Right cardiac atrium (tissue), 5 donors: ENCODE measurements at regions not wholly inside any gene's neighbourhood (a gene's known extent, or its start where the extent isn't known, plus 50 kb on each side); places are given as distances from the start of the nearest gene placed in this dataset.

Experiments used
- ATAC-seq, 2 donors: fragments of 200-7000 bp; cut with Tn5 transposase; one replicate each; pipeline versions ENCODE4 v1.8.0 to v1.9.1; 2020; ENCODE audit warnings: moderate library complexity in 2 of 2, mild to moderate bottlenecking in 1 of 2
- DNase-seq, 3 donors: peaks; one replicate each; pipeline ENCODE4 v3.0.0-alpha.2; 2020
- H3K27ac ChIP-seq: one replicate; pipeline ENCODE4 v1.5.1; 2013; ENCODE audit warnings: mild to moderate bottlenecking, low read length, control low read depth, moderate library complexity
- H3K27me3 ChIP-seq: one replicate; pipeline ENCODE4 v1.6.1; 2013; ENCODE audit not compliant: control insufficient read depth, insufficient read depth
- H3K4me1 ChIP-seq: one replicate; pipeline ENCODE4 v1.6.1; 2013; ENCODE audit warnings: low read length; ENCODE audit not compliant: control insufficient read depth, insufficient read depth
- H3K4me3 ChIP-seq: one replicate; pipeline ENCODE4 v1.5.1; 2013; ENCODE audit warnings: low read length, control low read depth
- H3K9me3 ChIP-seq: one replicate; pipeline ENCODE4 v1.6.1; 2013; ENCODE audit warnings: low read length; ENCODE audit not compliant: control insufficient read depth
- WGBS: extraction: QIAGEN DNeasy Blood & Tissue Kit; methylation state at CpG from one replicate; pipeline ENCODE4 v1.1.7; 2013; 5-methylcytosine and 5-hydroxymethylcytosine counted together
- intact Hi-C, 4 donors: fragments of 100-400 bp; cut with DNase I; formaldehyde crosslinking; loops; one replicate each; pipeline versions ENCODE4 v1.11.0 to v1.14.0; 2022 to 2023
- donor health status: healthy with polysubstance abuse.
- donor health status: DM: no; HTN: yes; CAD: no.
- donor health status: DM: no; HTN: no; CAD: no.
- donor health status: DM: no; HTN: yes; CAD: no; lungs with severe emphysema.
- donor health status: DM: yes; HTN: yes; CAD: no.

DNA sequence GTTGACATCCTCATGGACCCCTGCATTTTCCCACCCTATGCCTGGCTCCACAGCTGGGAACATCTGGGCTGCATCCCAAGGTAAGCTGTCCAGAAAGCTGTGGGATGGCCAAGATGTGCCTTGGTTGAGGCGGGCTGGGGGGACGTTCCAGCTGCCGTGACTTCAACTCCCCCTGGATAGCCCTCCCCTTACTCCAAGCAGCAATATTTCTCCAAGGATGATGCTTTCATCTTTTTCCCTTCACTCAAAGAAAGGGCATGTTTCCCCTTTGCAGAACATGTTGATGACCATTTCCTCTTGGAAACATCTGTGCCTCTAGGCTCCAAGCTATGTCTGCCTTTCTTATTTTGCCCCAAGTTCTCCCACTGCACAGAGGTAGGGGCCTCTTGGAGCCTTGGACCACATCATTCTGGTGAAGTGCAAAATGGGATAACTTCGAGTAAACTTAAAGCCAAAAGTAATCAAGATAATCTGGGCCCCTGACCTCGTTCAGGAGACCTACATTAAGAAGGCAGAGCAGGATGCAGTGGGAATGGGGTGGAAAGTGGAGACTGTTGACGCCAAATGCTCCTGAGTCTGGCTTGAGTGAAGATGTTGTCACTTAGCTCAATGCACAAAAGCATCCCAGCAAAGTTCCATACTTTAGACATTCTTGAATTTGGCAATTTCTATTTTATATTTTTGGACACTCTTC, 175.2 kb downstream of the GAS1 start:
- Histone ChIP-seq H3K9me3 (no peaks in the 10 kb centered on the region), H3K27ac (no peak overlapping the region), H3K27me3 (no peaks in the 10 kb centered on the region), H3K4me1 (no peaks in the 10 kb centered on the region), H3K4me3 (no peak overlapping the region)
- peak in 1 of 2 donors; percentile 33 for ATAC-seq
- intact Hi-C loops = no loop called here
- DNase-seq = no peak
- 57% methylated on average over 6 of the region's 6 CpGs for WGBS

DNA sequence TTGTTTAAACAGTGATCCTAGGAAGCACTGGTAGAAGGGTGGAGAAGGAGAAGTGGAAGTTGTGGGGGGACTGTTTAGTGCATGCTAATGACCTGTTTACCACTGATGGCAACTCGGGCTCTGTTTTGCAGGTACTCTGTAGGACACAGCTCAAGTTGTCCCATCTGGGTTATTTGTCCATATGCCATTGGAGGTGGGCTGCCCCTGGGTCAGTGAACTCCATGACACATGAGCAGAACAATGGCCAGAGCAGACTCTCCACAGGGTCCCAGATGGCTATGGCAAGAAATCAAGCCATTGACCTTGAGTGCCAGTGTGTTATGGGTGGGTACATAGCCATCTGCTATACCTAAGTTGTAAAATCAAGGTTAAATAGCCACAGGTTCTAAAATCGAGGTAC, 175.9 kb downstream of the GAS1 start:
- no peak overlapping the region for H3K4me3 ChIP-seq
- no peaks in the 10 kb centered on the region for H3K9me3 ChIP-seq
- intact Hi-C loops = no loop called here
- no peaks in the 10 kb centered on the region for H3K27me3 ChIP-seq
- no peak overlapping the region for H3K27ac ChIP-seq
- 71% methylated on average over 2 of the region's 2 CpGs for WGBS
- no peak for ATAC-seq
- DNase-seq = no peak
- H3K4me1 ChIP-seq = peaks cover 1% of the 10 kb centered on the region

DNA sequence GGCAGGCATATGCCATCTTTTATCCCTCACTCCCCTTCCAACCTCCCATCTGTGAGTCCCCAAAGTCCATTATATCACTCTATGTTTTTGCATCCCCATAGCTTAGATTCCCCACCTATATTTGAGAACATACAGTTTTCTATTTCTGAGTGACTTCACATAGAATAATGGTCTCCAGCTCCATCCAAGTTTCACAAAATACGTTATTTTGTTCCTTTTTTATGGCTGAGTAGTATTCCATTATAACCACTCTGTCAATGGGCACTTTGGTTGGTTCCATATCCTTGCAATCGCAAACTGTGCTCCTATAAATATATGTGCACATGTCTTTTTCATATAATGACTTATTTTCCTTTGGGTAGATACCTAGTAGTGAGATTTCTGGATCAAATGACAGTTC, 178.6 kb downstream of the GAS1 start:
- H3K27ac ChIP-seq = no peak overlapping the region
- WGBS = 86% methylated on average over 2 of the region's 2 CpGs
- no peaks in the 10 kb centered on the region for H3K9me3 ChIP-seq
- H3K4me1 ChIP-seq = peaks cover 1% of the 10 kb centered on the region
- ATAC-seq = no peak
- no peaks in the 10 kb centered on the region for H3K27me3 ChIP-seq
- DNase-seq = no peak
- H3K4me3 ChIP-seq = no peak overlapping the region
- intact Hi-C loops = no loop called here

DNA sequence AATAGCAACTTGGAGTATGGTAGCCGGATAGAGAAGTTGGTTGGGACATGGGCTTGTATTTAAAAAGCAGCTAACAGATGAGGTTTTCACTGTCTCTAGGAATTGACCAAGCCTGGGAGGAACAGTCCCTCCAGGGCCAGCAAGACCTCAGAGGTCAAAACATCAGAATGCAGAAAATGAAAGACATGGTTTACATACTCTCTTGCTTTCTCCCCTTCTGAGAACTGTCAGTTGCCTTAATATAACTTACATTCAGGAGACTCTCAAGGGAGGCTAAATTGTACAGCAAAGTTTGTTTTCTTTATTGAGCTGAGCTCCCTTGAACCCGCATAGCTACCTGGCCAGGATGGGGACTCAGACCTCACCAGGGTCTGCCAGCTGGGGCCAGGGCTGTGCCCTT, 179.3 kb downstream of the GAS1 start:
- Histone ChIP-seq H3K9me3 (no peaks in the 10 kb centered on the region), H3K27ac (no peak overlapping the region), H3K27me3 (no peaks in the 10 kb centered on the region), H3K4me1 (peaks cover 1% of the 10 kb centered on the region), H3K4me3 (no peak overlapping the region)
- WGBS = 98% methylated on average over 2 of the region's 2 CpGs
- intact Hi-C loops = no loop called here
- no peak for ATAC-seq
- DNase-seq = no peak

DNA sequence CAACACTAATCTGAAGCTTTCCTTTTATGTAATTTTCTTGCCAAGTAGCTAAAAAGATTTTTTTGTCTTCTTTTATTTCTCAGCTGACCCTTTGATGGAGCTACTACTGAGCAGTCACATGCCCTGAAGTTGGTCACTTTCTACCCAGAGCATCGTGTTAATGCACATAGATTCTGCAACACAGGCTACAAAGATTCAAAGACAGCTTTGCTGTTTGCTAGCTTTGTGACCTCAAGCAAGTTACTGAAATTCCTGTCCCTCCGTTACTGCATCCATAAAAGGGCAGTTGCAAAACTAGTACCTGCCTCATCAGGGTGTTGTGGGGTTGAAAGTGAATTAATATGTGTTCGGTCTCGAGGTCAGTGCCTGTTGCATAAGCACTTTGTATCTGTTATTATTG, 179.9 kb downstream of the GAS1 start:
- no peak overlapping the region for H3K4me3 ChIP-seq
- 82% methylated on average over 4 of the region's 4 CpGs for WGBS
- H3K9me3 ChIP-seq = no peaks in the 10 kb centered on the region
- no peak for ATAC-seq
- no peak overlapping the region for H3K27ac ChIP-seq
- intact Hi-C loops = no loop called here
- no peaks in the 10 kb centered on the region for H3K27me3 ChIP-seq
- peaks cover 1% of the 10 kb centered on the region for H3K4me1 ChIP-seq
- no peak for DNase-seq

DNA sequence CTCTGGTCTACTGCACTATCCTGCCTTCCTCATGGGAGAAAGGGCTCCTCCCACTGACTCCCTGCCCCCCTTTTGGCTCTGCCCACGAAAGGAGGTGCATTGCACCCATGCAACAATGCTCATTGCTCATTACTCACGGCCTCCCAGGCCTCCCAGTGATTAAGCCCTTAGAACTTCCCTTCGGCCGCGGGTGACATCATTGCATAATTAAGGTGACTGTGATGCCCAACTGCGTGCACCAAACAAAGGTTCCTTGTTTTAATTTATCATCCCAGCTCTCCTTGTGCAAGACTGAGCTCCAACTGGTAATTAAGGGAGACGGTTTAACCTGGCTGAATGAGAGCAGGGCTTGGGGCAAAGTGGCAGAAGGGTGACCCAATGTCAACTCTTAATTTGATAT, 180.4 kb downstream of the GAS1 start:
- no peak overlapping the region for H3K27ac ChIP-seq
- DNase-seq (peak; percentile 42 to 63 (median 48)), ATAC-seq (peak in 1 of 2 donors; percentile 52)
- 67% methylated on average over 7 of the region's 7 CpGs for WGBS
- no peak overlapping the region for H3K4me3 ChIP-seq
- no peaks in the 10 kb centered on the region for H3K9me3 ChIP-seq
- no peaks in the 10 kb centered on the region for H3K27me3 ChIP-seq
- intact Hi-C loops = no loop called here
- H3K4me1 ChIP-seq = peaks cover 1% of the 10 kb centered on the region

DNA sequence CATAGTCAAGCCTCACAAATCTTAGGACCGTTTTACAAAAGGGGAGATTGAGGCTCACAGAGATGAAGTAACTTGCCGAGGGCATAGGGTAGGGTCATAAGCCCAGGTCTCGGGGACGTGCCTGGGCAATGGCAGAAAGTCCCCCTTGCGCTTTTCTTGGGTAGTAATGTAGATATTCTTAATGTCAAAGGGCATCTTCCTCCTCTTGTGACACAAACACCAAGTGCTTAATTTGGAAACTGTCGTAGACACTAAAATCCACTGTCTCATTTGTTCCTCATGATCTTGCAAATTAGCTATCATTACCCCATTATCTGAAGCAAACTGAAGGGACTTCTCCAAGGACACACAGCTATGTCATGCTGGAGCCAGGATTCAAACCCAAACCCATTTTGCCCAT, 180.8 kb downstream of the GAS1 start:
- Histone ChIP-seq H3K27me3 (no peaks in the 10 kb centered on the region), H3K4me1 (peaks cover 1% of the 10 kb centered on the region), H3K4me3 (no peak overlapping the region), H3K9me3 (no peaks in the 10 kb centered on the region), H3K27ac (no peak overlapping the region)
- WGBS = 93% methylated on average over 6 of the region's 6 CpGs
- DNase-seq (no peak), ATAC-seq (no peak)
- intact Hi-C loops = no loop called here

DNA sequence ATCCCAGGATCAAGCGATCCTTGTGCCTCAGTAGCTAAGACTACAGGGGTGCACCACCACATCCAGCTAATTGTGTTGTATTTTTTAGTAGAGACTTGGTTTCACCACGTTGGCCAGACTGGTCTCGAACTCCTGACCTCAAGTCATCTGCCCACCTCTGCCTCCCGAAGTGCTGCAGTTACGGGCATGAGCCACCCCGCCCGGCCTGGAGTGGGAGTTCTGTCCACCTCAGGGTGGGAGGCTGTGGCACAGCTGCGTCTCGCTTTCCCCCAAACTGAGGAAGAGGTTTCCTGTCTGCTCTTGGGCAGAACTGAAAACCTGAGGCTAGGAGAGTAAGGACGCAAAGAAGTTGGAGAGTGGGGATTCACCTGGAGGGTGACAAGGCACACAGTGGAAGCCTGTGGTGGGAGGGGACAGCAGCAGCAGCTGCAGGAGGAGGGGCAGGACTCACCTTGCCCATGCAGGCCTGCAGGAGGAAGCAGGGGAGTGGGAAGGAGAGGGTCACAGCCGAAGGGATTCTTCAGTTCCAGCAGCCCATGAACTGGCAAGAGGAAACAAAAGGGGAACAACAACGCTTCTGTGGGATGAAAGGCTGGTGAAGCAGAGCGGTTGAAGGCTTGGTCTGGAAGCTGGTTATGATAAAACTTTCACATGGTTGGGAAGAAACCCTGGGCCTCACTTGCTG, 181.4 kb downstream of the GAS1 start:
- H3K4me3 ChIP-seq = no peak overlapping the region
- DNase-seq = no peak
- H3K4me1 ChIP-seq = peaks cover 1% of the 10 kb centered on the region
- 87% methylated on average over 13 of the region's 13 CpGs for WGBS
- H3K9me3 ChIP-seq = no peaks in the 10 kb centered on the region
- intact Hi-C loops = no loop called here
- ATAC-seq = no peak
- H3K27me3 ChIP-seq = no peaks in the 10 kb centered on the region
- no peak overlapping the region for H3K27ac ChIP-seq

DNA sequence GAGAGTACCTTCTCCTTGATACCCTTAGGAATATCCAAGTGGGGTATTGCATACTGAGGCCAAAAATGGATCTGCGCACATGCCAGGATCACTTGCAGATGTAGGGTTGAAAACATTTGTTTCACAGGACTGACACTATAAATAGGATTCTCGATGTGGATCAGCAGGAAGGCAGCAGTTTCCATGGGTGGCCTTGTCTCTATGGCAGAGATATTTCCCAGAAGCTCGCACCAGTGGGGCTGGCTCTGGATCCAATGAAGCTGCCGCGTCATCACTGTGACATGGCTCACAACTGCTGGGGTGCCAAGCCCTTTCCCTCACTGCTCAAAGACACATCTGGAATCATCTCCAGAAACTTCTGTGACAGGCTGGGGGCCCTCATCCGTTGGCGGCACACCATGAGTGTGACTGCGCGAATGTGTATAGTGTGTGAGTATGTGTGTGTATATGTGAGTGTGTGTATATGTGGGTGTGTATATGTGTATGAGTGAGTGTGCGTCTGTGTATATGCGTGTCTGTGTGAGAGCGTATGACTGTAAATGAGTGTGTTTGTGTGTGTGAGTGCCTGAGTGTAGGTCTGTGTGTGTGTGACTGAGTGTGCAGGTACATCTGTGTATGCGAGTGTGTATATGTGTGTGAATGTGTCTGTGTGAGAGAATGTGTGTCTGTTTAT, 182.5 kb downstream of the GAS1 start:
- intact Hi-C loops = no loop called here
- peaks cover 1% of the 10 kb centered on the region for H3K4me1 ChIP-seq
- H3K4me3 ChIP-seq = no peak overlapping the region
- no peak overlapping the region for H3K27ac ChIP-seq
- DNase-seq (no peak), ATAC-seq (no peak)
- no peaks in the 10 kb centered on the region for H3K9me3 ChIP-seq
- 84% methylated on average over 13 of the region's 13 CpGs for WGBS
- no peaks in the 10 kb centered on the region for H3K27me3 ChIP-seq

DNA sequence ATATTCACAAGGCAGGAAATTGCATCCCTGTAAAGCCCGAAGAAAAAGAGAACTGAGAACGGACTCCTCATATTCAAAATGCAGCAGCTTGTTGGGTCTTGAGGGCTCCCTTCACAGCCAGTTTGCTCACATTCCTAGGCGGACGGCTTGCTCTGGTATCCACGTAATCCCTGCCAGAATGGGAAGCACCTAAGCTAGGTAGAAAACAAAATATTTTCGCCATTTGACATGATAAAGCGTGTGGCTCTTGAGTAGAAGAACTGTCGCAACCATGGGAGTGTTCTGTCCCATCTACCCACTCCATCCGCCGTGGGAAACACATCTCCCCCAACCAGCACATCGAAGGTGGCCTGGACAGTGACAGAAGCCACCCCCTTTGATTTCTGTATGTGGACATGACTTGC, 183.1 kb downstream of the GAS1 start:
- no peak for DNase-seq
- peak in 1 of 2 donors; percentile 25 for ATAC-seq
- H3K27me3 ChIP-seq = no peaks in the 10 kb centered on the region
- WGBS = 85% methylated on average over 11 of the region's 11 CpGs
- H3K9me3 ChIP-seq = no peaks in the 10 kb centered on the region
- H3K4me1 ChIP-seq = peaks cover 1% of the 10 kb centered on the region
- H3K27ac ChIP-seq = no peak overlapping the region
- no peak overlapping the region for H3K4me3 ChIP-seq
- intact Hi-C loops = no loop called here

DNA sequence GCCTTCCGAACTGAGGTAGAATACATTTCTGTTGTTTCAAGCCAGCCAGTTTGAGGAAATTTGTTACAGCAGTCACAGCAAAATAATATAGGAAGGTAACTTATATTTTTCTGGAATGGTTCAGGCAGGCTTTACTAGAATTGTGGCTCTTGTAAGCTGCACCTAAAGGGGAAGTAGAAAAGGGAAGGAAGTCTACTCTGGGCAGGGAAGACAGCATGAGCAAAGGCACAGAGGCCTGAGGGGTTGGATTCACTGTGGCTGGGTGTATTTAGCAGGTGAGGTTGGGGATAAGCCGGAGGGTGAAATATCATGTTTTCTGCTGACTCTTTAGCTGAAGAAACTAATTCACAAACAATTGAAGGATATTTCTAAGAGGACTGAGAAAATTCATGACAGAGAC, 183.5 kb downstream of the GAS1 start:
- 87% methylated on average over 2 of the region's 2 CpGs for WGBS
- ATAC-seq = peak in 1 of 2 donors; percentile 36
- intact Hi-C loops = no loop called here
- Histone ChIP-seq H3K9me3 (no peaks in the 10 kb centered on the region), H3K27me3 (no peaks in the 10 kb centered on the region), H3K4me3 (no peak overlapping the region), H3K4me1 (peaks cover 1% of the 10 kb centered on the region), H3K27ac (no peak overlapping the region)
- no peak for DNase-seq
